Fibroblast of peridontal ligament (primary cell): ENCODE measurements at regions not wholly inside any gene's neighbourhood (a gene's known extent, or its start where the extent isn't known, plus 50 kb on each side); places are given as distances from the start of the nearest gene placed in this dataset.
A peak's percentile ranks its signal among the peaks of the same experiment; 100 is the strongest.

Source experiments
- DNase-seq: peaks from one replicate; pipeline ENCODE4 v3.0.0-alpha.2; 2010; ENCODE audit errors: extremely low read depth

- no peak for DNase-seq
Measured at GRCh38 chr3:124441766-124442165, 288.5 kb upstream of the UMPS start.

GRCh38 chr3:124442463-124442862 is 287.8 kb upstream of the UMPS start:
- DNase-seq = no peak

- no peak for DNase-seq
Measured at GRCh38 chr3:124443446-124443845, 286.8 kb upstream of the UMPS start.

DNA sequence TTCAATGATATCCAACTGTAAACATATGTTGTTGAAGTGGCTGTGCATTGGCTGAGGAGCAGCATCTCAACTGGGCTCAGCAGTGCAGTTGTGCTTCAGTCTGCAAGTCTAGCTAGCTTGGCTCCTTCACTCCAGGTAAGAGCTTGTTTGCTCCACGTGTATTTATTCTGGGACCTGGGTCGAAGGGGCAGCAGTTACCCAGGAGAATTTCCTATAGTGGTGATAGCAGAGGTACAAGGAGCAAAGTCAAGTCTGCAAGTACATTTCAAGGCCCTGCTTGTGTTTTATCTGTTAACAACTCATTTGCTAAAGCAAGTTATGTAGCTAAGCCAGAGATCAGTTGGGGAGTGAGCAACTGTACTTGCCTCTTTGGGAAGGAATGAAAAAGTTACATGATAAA is 286.2 kb upstream of the UMPS start:
- DNase-seq = no peak

- DNase-seq = no peak
Measured at GRCh38 chr3:124444896-124445295, 285.4 kb upstream of the UMPS start.

DNA sequence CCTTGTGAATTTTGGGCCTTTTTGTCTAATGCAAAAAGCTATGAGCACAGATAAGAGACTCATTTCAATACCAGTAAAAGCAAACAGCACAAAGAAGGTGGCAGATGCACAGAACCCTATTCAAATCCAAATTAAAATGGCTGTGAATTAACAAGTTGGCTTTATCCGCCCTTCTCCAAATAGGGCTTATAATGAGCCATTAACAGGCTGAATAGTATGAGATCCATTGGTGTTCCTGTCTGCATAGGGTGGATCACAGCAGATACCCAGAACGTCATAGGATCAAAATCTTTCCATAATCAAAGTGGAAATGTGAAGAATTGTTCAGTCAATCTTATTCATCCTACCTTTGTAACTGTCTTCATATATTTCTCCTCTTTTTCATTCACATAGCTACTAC is 282.4 kb upstream of the UMPS start:
- no peak for DNase-seq

DNA sequence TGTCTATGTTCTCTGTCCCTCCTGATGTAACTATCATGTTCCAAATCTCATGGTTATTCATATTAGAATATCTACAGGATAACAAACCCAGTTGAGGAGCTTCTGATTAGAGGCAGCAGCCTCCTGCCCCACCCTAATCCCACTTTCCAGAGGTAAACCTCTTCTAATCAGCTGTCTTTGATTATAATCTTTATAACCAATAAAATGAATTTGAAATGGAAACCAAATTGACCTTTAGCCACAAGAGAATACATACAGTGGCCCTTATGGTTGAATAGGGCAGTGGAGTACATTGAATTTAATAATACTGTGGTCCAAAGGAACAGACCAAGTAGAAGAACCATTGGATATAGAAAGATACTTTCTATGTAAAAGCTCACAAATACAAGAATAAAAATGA is 281.3 kb upstream of the UMPS start:
- DNase-seq = no peak

- DNase-seq = no peak
Measured at GRCh38 chr3:124450366-124450765, 279.9 kb upstream of the UMPS start.

DNA sequence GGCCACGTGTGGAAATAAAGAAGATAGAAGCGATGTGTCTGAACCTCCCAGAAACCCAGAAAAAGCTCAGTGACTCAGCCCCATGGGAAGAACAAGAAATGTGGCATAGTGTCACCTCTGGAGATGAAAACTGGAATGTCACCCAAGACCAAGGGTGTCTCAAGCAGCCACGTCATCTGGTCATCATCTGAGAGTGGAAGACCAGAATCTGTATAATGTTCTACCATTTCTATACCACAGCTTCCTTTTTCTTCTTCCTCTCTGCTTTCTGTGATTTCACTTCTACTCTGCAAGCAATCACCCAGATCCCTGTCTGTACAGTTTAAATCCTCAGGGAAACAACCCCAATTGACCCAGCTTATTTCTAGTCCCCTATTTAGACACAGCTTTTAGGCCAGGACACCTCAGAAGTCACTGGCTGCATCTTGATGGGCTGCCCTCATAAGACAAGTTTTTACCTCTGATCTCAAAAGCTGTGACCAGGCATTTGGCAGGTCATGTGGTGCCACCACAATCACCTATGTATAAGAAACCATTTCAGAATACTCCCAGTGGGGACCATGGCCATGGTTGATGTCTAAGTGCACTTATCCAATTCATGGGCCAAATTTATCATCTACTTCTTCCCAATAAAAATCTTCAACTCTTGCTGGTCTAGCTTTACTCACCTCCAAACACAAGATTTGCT is 278.5 kb upstream of the UMPS start:
- DNase-seq = no peak

DNA sequence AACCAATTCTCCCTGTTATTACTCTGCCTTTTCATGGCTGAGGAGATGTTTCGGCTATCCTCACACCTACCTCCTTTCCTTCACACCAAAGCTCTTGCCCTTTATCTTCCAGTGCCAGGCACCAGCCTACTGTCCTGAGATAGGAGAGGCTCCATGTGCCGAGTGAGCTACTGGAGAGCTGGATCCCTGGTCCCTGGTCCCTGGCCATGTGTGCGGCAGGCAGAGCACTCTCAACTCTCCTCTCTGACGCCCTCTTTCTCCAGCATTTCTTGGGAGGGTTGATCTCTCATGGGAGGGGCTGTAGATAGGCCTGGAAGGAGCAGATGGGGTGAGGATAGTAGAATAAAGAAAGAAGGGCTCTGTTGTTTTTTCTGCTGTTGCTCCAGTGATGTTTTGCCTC is 277.1 kb upstream of the UMPS start:
- DNase-seq = no peak

DNA sequence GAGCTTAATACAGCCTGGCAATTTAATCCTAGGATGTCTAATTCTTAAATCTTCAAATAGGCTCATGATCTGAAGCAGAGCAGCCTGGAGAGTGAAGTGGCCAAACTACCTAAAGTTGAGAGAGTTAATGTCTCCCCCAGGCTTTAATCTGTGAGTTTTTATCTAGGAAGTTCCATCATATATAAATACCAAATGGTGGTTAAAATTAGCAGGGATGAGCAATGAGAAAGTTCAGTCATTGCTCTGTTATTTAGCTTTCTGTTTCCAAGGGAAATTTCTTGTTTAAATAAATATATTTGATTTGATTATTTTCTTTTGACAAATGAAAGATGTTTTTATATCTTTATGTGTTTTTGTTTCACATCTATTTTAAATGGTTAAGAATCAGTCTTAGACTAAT is 274.4 kb upstream of the UMPS start:
- DNase-seq = peak; percentile 4

GRCh38 chr3:124456506-124456905 is 273.7 kb upstream of the UMPS start:
- no peak for DNase-seq

DNA sequence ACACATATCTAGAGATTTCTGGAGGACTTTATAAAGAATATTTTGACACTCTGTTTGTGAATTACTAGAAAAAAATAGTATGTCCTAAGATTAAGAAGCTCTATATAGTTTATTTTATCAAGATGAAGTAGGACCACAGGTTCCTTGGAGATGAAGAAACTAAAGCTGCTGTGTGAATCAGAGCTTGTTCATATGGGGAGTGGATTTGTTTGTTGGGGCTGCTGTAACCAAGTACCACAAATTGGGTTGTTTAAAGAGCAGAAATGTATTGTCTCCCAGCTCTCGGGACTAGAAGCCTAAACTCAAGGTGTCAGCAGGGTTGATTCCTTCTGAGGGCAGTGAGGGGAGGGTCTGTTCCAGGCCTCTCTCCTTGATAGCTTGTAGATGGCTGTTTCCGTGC is 270.6 kb upstream of the UMPS start:
- no peak for DNase-seq

DNA sequence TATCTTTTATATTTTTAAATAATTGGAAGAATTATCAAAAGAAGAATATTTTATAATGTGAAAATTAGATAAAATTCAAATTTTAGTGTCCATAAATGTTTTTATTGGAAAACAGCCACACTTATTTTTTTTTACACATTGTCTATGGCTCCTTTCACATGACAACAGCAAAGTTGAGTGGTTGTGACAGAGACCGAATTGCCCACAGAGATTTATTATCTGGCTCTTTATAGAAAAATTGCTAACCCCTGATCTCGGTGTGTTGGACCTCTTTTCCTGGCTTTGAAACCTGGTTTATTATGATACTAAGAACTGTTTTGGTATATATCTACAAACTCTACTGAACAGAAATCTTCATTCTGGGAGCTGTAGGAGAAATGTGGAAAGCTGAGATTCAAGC is 269.1 kb upstream of the UMPS start:
- no peak for DNase-seq

- DNase-seq = no peak
Measured at GRCh38 chr3:124461838-124462632, 268.2 kb upstream of the UMPS start.

- no peak for DNase-seq
Measured at GRCh38 chr3:124463234-124463633, 267.0 kb upstream of the UMPS start.

GRCh38 chr3:124467980-124468902 is 262.0 kb upstream of the UMPS start:
- DNase-seq = peak; percentile 41

- DNase-seq = no peak
Measured at GRCh38 chr3:124469555-124469954, 260.7 kb upstream of the UMPS start.

GRCh38 chr3:124478830-124479229 is 251.4 kb upstream of the UMPS start:
- no peak for DNase-seq

DNA sequence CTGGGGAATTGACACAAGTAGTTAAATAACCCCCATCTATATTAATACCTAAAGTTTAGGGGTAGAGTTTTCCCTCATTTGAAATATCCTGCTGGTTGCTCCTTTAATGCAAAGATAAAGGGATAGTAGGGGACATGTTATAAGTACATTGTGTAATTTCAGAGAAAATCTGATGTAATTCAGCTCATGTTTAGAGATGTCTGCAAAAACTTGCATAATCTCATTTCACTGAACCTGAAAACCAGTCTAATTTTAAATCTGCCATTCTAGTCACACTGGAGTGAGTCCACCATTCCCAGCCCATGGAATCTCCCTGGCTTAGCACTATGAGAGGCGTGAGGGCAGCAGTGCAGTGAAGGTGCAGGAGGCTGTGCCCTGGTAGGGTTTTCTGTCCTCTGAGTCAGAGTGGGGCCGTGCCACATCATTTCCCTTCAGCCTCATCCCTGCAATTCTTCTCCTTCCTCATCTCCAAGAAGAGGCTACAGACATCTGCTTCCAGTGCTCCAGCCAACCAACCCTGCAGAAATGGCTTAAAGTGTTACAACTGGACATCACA is 246.3 kb upstream of the UMPS start:
- peak; percentile 12 for DNase-seq

DNA sequence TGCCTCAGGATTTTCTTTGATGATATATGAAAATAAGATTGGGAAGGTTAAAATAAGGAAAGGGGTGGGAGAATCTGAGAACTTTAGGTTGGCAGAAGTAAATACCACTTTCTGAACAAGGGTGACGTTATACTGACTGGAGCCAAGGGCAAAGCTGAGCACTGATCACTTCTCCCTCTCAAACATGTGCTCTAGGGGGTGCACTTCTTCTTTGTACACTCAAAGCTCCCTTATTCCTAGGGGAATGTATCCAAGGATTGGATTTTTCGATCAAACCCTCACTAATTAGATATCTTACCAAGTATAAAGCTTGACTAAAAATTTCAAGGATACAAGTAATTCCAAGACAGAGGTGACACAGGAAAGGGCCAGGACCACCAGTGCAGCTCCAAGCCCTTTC is 243.9 kb upstream of the UMPS start:
- DNase-seq = no peak

DNA sequence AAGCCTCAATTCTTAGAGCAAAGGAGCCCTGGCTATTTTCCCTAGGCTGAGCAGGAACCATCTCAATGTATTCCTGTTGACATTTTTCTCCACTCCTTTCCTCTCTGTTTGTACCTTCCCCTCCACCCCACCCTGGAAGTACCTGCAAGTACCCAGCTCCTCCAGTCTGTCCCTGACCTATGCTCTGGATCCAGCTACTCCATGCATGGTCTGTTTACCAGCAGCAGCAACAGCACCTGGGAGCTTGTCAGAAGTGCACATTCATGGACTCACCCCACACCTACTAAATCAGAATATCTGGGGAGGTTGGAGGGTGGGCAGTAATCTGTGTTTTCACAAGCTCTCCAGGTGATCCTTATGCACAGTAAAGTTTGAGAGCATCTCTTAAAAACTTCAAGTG is 240.7 kb upstream of the UMPS start:
- no peak for DNase-seq
